Keratinocyte (primary cell): ENCODE measurements at regions not wholly inside any gene's neighbourhood (a gene's known extent, or its start where the extent isn't known, plus 50 kb on each side); places are given as distances from the start of the nearest gene placed in this dataset.
"Not testable (repeated sequence)": the region's sequence is repeated elsewhere in the genome, so short reads cannot be mapped to it uniquely, and the experiment has no call there.

ENCODE experiments used
- DNase-seq: peaks from one replicate; pipeline ENCODE4 v3.0.0-alpha.2; 2011; ENCODE audit warnings: low read depth, missing footprints, low spot score
- FAIRE-seq: peaks from 2 replicates; lab custom pipeline; 2011; peaks lifted over from hg19 to GRCh38; lab: Jason Lieb, UNC
- H2AFZ ChIP-seq: 2 replicates; pipeline ENCODE4 v1.6.0; 2012; ENCODE audit warnings: low read length, control low read depth, inconsistent platforms; ENCODE audit not compliant: control insufficient read depth
- H3K27ac ChIP-seq: 2 replicates; pipeline ENCODE4 v1.5.1; 2011; ENCODE audit warnings: low read length; ENCODE audit not compliant: control insufficient read depth, insufficient read depth
- H3K27me3 ChIP-seq: 3 replicates; pipeline ENCODE4 v1.6.0; 2011; ENCODE audit warnings: low read length; ENCODE audit not compliant: control insufficient read depth, insufficient read depth; ENCODE audit errors: extremely low read depth
- H3K36me3 ChIP-seq, 2 experiments: 2 replicates in 1 of 2; 3 replicates in 1 of 2; pipeline ENCODE4 v1.5.1; 2011; ENCODE audit warnings: low read length in 2 of 2, mild to moderate bottlenecking in 1 of 2; ENCODE audit not compliant: control insufficient read depth in 2 of 2, insufficient read depth in 2 of 2; ENCODE audit errors: extremely low read depth in 1 of 2
- H3K4me1 ChIP-seq: 3 replicates; pipeline ENCODE4 v1.5.1; 2011; ENCODE audit warnings: low read length; ENCODE audit not compliant: control insufficient read depth, insufficient read depth; ENCODE audit errors: extremely low read depth
- H3K4me2 ChIP-seq: 3 replicates; pipeline ENCODE4 v1.6.0; 2011; ENCODE audit warnings: low read depth, low read length; ENCODE audit not compliant: control insufficient read depth, insufficient read depth; ENCODE audit errors: extremely low read depth
- H3K4me3 ChIP-seq, 3 experiments: fragments of 200-600 bp in 1 of 3; sonication (generic) in 1 of 3; 2 replicates in 2 of 3; 3 replicates in 1 of 3; pipeline ENCODE4 v1.5.1; 2011 to 2016; ENCODE audit warnings: low read length in 3 of 3, mild to moderate bottlenecking in 3 of 3, control low read depth in 2 of 3, inconsistent platforms in 1 of 3, low read depth in 1 of 3, mixed read lengths in 1 of 3, mixed run types in 1 of 3, moderate library complexity in 1 of 3; ENCODE audit not compliant: control insufficient read depth in 2 of 3, insufficient read depth in 2 of 3; ENCODE audit errors: extremely low read depth in 1 of 3
- H3K79me2 ChIP-seq: 2 replicates; pipeline ENCODE4 v1.6.0; 2012; ENCODE audit warnings: low read length; ENCODE audit not compliant: control insufficient read depth, insufficient read depth
- H3K9ac ChIP-seq: 3 replicates; pipeline ENCODE4 v1.6.0; 2011; ENCODE audit warnings: low read length; ENCODE audit not compliant: control insufficient read depth, insufficient read depth; ENCODE audit errors: extremely low read depth
- H3K9me1 ChIP-seq: 3 replicates; pipeline ENCODE4 v1.6.0; 2011; ENCODE audit warnings: low read length; ENCODE audit not compliant: control insufficient read depth, insufficient read depth; ENCODE audit errors: extremely low read depth
- H3K9me3 ChIP-seq: 2 replicates; pipeline ENCODE4 v1.5.1; 2012; ENCODE audit warnings: low read depth, low read length; ENCODE audit not compliant: control insufficient read depth
- H4K20me1 ChIP-seq: 3 replicates; pipeline ENCODE4 v1.6.0; 2011; ENCODE audit warnings: low read length; ENCODE audit not compliant: control insufficient read depth, insufficient read depth; ENCODE audit errors: extremely low read depth
- CTCF ChIP-seq, 3 experiments: IDR thresholded peaks in 1 of 3; conservative IDR thresholded peaks in 1 of 3; optimal IDR thresholded peaks in 1 of 3; 2 replicates in 2 of 3; 3 replicates in 1 of 3; pipeline versions ENCODE3 to v1.5.1; 2011; ENCODE audit warnings: low read length in 3 of 3, mild to moderate bottlenecking in 3 of 3, moderate library complexity in 2 of 3, control low read depth in 1 of 3, inconsistent platforms in 1 of 3; ENCODE audit not compliant: insufficient read depth in 2 of 3; ENCODE audit errors: extremely low read depth in 1 of 3
- EZH2 ChIP-seq: IDR thresholded peaks from one replicate; pipeline ENCODE4 v1.6.1; 2012; ENCODE audit warnings: inconsistent platforms, mild to moderate bottlenecking, low read length, moderate library complexity
- dilution Hi-C: fragments of 300-500 bp; cut with MboI; formaldehyde crosslinking; loops from one replicate; pipeline ENCODE4 v1.7.0; 2020; ENCODE audit warnings: low sequenced_read_pairs; ENCODE audit not compliant: extremely low pct_ligation_motif_present

- Histone ChIP-seq H3K27ac (no peak overlapping the region), H3K36me3 (no peaks in the 10 kb centered on the region), H3K79me2 (no peaks in the 10 kb centered on the region), H3K4me2 (no peak overlapping the region), H3K4me3 (no peak overlapping the region), H2AFZ (no peak overlapping the region), H3K9me3 (no peaks in the 10 kb centered on the region), H3K27me3 (no peaks in the 10 kb centered on the region), H3K9ac (no peak overlapping the region), H3K4me1 (no peaks in the 10 kb centered on the region), H4K20me1 (no peaks in the 10 kb centered on the region), H3K9me1 (no peaks in the 10 kb centered on the region)
- DNase-seq (no peak), FAIRE-seq (no peak)
- TF ChIP-seq EZH2 (no peak), CTCF (optimal IDR thresholded peaks at IDR 0.05 in 1 of 3, IDR thresholded peaks at IDR 0.05 in 1 of 3, conservative IDR thresholded peaks at IDR 0.05 in 1 of 3; ENCODE audit: extremely low read depth in 1 of 3, insufficient read depth in 2 of 3, low read length in 3 of 3) (no peak)
- dilution Hi-C loops: no loop called here
Measured at GRCh38 chr10:37067576-37067975, 57.8 kb upstream of the ANKRD30A start.

GRCh38 chr10:37062296-37062695, 63.1 kb upstream of the ANKRD30A start:
- H3K36me3 ChIP-seq, dilution Hi-C loops, H3K4me1 ChIP-seq, H3K9me1 ChIP-seq, H3K9ac ChIP-seq, FAIRE-seq, H3K9me3 ChIP-seq, DNase-seq, H4K20me1 ChIP-seq, H3K4me2 ChIP-seq, H3K27ac ChIP-seq, H3K27me3 ChIP-seq, H2AFZ ChIP-seq, H3K4me3 ChIP-seq, H3K79me2 ChIP-seq: not testable (repeated sequence)

- DNase-seq (no peak), FAIRE-seq (no peak)
- no peaks in the 10 kb centered on the region for H3K36me3 ChIP-seq
- H3K4me1 ChIP-seq: no peaks in the 10 kb centered on the region
- no peak overlapping the region for H2AFZ ChIP-seq
- H3K9me1 ChIP-seq: no peaks in the 10 kb centered on the region
- no peaks in the 10 kb centered on the region for H4K20me1 ChIP-seq
- TF ChIP-seq CTCF (optimal IDR thresholded peaks at IDR 0.05 in 1 of 3, IDR thresholded peaks at IDR 0.05 in 1 of 3, conservative IDR thresholded peaks at IDR 0.05 in 1 of 3; ENCODE audit: extremely low read depth in 1 of 3, insufficient read depth in 2 of 3, low read length in 3 of 3) (no peak), EZH2 (no peak)
- H3K9ac ChIP-seq: no peak overlapping the region
- dilution Hi-C loops: no loop called here
- no peaks in the 10 kb centered on the region for H3K79me2 ChIP-seq
- H3K27ac ChIP-seq: no peak overlapping the region
- H3K27me3 ChIP-seq: no peaks in the 10 kb centered on the region
- H3K4me3 ChIP-seq: no peak overlapping the region
- H3K4me2 ChIP-seq: no peak overlapping the region
- no peaks in the 10 kb centered on the region for H3K9me3 ChIP-seq
Measured at GRCh38 chr10:37057261-37057660, 68.1 kb upstream of the ANKRD30A start.
